Fibroblast of mammary gland (primary cell): ENCODE measurements at regions not wholly inside any gene's neighbourhood (a gene's known extent, or its start where the extent isn't known, plus 50 kb on each side); places are given as distances from the start of the nearest gene placed in this dataset.

Source experiments
- DNase-seq: peaks from one replicate; pipeline ENCODE4 v3.0.0-alpha.2; 2010; ENCODE audit warnings: low read depth
- H3K4me3 ChIP-seq: 2 replicates; pipeline ENCODE4 v1.5.1; 2011; ENCODE audit warnings: low read depth, mild to moderate bottlenecking, low read length, moderate library complexity; ENCODE audit not compliant: control insufficient read depth
- TF ChIP-seq, protein P1 (sequence below): conservative IDR thresholded peaks from 2 replicates; pipeline ENCODE4 v1.5.1; 2011; ENCODE audit warnings: low read depth, low read length, inconsistent platforms; ENCODE audit not compliant: control insufficient read depth, insufficient read depth

- no peak overlapping the region for H3K4me3 ChIP-seq
- DNase-seq, result no peak
- TF ChIP-seq, protein P1, sequence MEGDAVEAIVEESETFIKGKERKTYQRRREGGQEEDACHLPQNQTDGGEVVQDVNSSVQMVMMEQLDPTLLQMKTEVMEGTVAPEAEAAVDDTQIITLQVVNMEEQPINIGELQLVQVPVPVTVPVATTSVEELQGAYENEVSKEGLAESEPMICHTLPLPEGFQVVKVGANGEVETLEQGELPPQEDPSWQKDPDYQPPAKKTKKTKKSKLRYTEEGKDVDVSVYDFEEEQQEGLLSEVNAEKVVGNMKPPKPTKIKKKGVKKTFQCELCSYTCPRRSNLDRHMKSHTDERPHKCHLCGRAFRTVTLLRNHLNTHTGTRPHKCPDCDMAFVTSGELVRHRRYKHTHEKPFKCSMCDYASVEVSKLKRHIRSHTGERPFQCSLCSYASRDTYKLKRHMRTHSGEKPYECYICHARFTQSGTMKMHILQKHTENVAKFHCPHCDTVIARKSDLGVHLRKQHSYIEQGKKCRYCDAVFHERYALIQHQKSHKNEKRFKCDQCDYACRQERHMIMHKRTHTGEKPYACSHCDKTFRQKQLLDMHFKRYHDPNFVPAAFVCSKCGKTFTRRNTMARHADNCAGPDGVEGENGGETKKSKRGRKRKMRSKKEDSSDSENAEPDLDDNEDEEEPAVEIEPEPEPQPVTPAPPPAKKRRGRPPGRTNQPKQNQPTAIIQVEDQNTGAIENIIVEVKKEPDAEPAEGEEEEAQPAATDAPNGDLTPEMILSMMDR, result no peak
Observed at GRCh38 chr14:56900726-56901125, 90.4 kb upstream of the OTX2 start.

- no peak for DNase-seq
- no peak overlapping the region for H3K4me3 ChIP-seq
- TF ChIP-seq, protein P1, result no peak
Observed at GRCh38 chr14:56899829-56900228, 89.5 kb upstream of the OTX2 start.

- no peak for DNase-seq
- no peak overlapping the region for H3K4me3 ChIP-seq
- TF ChIP-seq, protein P1, result no peak
Observed at GRCh38 chr14:56896922-56897321, 86.6 kb upstream of the OTX2 start.

DNA sequence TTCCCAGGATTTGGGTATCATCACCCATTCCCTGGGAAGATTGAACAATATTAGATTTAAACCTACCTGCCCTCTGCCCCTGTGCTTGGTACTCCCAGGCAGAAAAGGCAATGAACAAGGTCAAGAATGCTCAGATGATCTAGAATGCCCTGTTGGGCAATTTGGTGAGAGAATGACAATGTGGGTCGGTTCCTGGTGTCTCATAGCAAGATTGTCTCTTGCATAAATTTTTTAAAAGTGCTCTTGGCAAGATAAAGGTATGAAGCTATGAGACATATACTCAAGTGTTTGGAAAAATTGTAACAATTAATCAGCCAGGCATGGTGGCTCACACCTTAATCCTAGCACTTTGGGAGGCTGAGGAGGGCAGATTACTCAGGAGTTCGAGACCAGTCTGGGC is 86.0 kb upstream of the OTX2 start:
- DNase-seq, result no peak
- H3K4me3 ChIP-seq, result no peak overlapping the region
- TF ChIP-seq, protein P1, result no peak

DNA sequence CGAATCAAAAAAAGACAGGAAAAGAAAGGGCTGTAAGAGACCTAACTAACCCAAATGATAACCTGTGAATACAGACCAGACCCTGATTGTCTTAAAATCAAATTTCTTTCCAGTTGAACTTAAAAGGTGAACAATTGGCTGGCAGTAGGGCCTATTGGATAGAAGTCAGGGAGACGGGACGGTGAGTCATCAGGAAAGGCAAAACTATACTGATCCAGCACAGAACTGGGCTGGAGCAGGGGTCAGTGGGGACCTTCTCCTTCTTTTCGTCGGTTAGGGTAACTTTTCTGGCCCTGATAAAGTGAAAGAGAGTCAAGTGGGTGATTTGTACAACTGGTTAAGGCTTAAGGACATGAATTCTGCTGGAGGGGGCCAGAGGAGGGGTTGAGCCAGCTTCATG is 84.9 kb upstream of the OTX2 start:
- DNase-seq, result no peak
- no peak overlapping the region for H3K4me3 ChIP-seq
- TF ChIP-seq, protein P1, result no peak

GRCh38 chr14:56894591-56894991 is 84.3 kb upstream of the OTX2 start:
- no peak overlapping the region for H3K4me3 ChIP-seq
- DNase-seq, result no peak
- TF ChIP-seq, protein P1, result no peak

DNA sequence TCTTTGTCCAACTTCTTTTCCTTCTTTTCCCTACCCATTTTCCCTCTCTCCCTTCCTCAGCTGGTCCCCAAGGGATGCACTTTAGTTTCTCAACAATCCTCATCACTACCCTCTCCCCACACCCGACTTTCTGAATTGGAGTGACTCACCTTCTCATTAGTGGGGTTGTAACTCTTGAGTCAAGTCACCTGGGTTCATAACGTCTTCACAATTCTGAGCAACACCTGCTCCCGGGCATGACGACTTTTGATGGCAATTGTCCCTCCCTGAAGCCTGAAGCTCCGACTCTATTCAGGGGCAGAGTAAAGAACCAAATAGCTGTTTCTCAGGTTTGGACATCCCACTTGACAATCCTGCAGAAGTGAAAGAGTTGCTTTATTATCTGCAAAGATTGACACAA is 82.7 kb upstream of the OTX2 start:
- no peak overlapping the region for H3K4me3 ChIP-seq
- TF ChIP-seq, protein P1, result no peak
- DNase-seq, result no peak
